ACC112 (cell line): ENCODE measurements at regions not wholly inside any gene's neighbourhood (a gene's known extent, or its start where the extent isn't known, plus 50 kb on each side); places are given as distances from the start of the nearest gene placed in this dataset.
"Not testable (repeated sequence)": the region's sequence is repeated elsewhere in the genome, so short reads cannot be mapped to it uniquely, and the experiment has no call there.

Source experiments
- H2AFZ ChIP-seq: fragments of 200-600 bp; sonication (generic); one replicate; pipeline ENCODE4 v1.6.0; 2017; ENCODE audit warnings: antibody characterized with exemption, low read length; ENCODE audit not compliant: unreplicated experiment
- H3K27ac ChIP-seq: fragments of 200-600 bp; sonication (generic); 2 replicates; pipeline ENCODE4 v1.5.1; 2014; ENCODE audit warnings: low read depth, mild to moderate bottlenecking, antibody characterized with exemption, low read length, moderate library complexity
- H3K27me3 ChIP-seq: fragments of 200-600 bp; sonication (generic); 2 replicates; pipeline ENCODE4 v1.6.1; 2014; ENCODE audit warnings: mild to moderate bottlenecking, antibody characterized with exemption, low read length, moderate library complexity, mixed read lengths; ENCODE audit not compliant: insufficient read depth
- H3K36me3 ChIP-seq: fragments of 200-600 bp; sonication (generic); 2 replicates; pipeline ENCODE4 v1.6.1; 2016; ENCODE audit warnings: mild to moderate bottlenecking, antibody characterized with exemption, low read length, moderate library complexity, mixed read lengths; ENCODE audit not compliant: insufficient read depth
- H3K4me1 ChIP-seq: fragments of 200-600 bp; sonication (generic); one replicate; pipeline ENCODE4 v1.6.1; 2016; ENCODE audit warnings: low read length, mixed read lengths; ENCODE audit not compliant: insufficient read depth, unreplicated experiment, control insufficient read depth
- H3K4me3 ChIP-seq: fragments of 200-600 bp; sonication (generic); 2 replicates; pipeline ENCODE4 v1.5.1; 2014; ENCODE audit warnings: mild to moderate bottlenecking, low read depth, low read length
- H3K79me2 ChIP-seq: fragments of 200-600 bp; sonication (generic); one replicate; pipeline ENCODE4 v1.6.0; 2016; ENCODE audit warnings: low read length; ENCODE audit not compliant: control insufficient read depth, unreplicated experiment, insufficient read depth

DNA sequence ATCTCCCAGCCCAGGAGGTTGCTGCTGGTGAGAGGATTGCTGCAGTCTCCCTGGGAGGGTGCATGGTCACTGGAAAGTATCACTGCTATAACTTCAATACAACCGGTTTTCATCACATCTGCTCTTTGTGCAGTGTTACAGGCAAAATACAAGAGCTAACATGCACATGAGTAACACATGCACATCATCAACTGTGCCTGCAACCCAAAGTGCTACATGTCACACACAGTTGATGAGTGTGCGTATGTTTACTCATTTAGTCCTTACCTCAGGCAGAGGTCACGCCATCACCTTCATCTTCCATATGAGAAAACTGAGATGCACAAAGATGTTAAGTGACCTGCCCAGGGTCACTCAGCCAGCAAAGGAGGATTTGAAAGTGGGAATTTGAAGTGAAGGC lies 277.7 kb downstream of the FAM72C start:
- H3K27ac ChIP-seq = no peak overlapping the region
- H3K79me2 ChIP-seq = no peaks in the 10 kb centered on the region
- no peak overlapping the region for H3K4me3 ChIP-seq
- H2AFZ ChIP-seq = no peak overlapping the region
- peaks cover 45% of the 10 kb centered on the region for H3K27me3 ChIP-seq
- H3K36me3 ChIP-seq = no peaks in the 10 kb centered on the region
- H3K4me1 ChIP-seq = no peaks in the 10 kb centered on the region

DNA sequence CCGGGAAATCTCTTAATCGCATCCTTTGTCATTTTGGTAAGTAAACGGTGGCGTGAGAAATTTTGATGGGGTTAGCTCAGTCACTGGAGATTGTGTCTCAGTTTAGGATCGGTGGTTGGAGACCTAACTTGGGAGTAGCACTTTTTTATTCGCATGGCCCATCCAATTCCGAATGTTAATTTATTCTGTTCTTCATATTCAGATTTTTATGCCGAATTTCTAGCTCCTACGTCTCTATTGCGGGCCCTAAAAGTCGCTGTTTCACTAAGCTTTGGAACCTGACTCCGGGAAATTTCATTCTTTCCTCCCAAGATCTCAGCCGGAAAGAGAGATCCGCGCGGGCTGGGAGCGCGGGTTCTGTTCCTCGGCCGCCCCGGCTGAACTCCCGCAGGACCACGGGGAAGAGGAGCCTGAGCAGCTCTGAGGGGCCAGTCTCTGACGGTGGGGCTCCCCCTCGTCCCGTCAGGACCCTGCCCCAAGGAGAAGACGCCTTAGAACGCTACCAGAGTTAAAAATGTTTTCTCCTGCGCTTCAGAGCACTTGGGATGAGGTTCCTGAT lies 279.7 kb downstream of the FAM72C start:
- no peak overlapping the region for H3K27ac ChIP-seq
- no peaks in the 10 kb centered on the region for H3K4me1 ChIP-seq
- H3K79me2 ChIP-seq = no peaks in the 10 kb centered on the region
- H3K27me3 ChIP-seq = peaks cover 25% of the 10 kb centered on the region
- no peak overlapping the region for H3K4me3 ChIP-seq
- no peak overlapping the region for H2AFZ ChIP-seq
- H3K36me3 ChIP-seq = no peaks in the 10 kb centered on the region

DNA sequence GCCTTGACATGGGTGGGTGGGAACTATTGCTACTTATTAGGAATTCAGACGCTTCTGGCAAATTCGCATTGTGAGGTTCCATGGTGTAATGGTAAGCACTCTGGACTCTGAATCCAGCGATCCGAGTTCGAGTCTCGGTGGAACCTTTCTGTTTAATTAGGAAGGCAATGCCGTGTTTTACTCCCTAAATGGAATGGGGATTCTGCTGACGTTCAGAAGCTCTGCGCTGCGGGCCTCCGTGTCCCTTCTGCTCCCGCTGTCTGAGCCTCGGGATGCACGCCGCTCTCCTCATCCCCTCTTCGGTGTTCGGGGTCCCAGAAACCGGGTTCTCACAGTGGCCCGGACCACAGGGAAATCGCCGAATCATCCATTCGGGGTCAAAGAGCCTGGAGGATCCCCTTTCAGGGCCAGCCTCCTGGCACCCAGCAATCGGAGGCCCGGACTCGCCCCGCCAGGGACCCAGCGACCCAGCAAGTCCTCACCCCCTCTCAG lies 280.3 kb downstream of the FAM72C start:
- no peak overlapping the region for H3K4me3 ChIP-seq
- peaks cover 22% of the 10 kb centered on the region for H3K27me3 ChIP-seq
- no peaks in the 10 kb centered on the region for H3K4me1 ChIP-seq

DNA sequence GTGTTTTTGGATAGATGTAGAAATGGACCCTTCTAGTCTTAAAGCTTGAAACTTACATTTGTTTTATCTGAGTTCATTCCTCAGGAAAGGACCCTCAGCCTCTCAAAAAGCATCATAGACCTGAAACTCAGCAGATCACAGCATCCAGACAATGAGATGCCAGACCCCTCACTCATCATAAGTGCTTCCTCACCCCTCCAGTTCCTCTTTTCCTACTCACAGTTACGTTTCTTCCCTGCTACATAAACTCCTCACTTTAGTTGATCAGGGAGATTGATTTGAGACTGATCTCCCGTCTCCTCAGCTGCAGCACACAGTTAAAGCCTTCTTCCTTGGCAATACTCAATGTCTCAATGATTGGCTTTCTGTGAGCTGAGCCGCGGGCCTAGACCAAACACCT lies 282.0 kb downstream of the FAM72C start:
- Histone ChIP-seq H3K27ac (no peak overlapping the region), H3K4me3 (no peak overlapping the region), H3K79me2 (no peaks in the 10 kb centered on the region), H3K4me1 (no peaks in the 10 kb centered on the region), H3K36me3 (no peaks in the 10 kb centered on the region), H3K27me3 (peaks cover 22% of the 10 kb centered on the region), H2AFZ (no peak overlapping the region)

More for the DNA sequence above, 280.3 kb downstream of the FAM72C start:
- Histone ChIP-seq H2AFZ (no peak overlapping the region), H3K36me3 (no peaks in the 10 kb centered on the region), H3K27ac (no peak overlapping the region), H3K79me2 (no peaks in the 10 kb centered on the region)

DNA sequence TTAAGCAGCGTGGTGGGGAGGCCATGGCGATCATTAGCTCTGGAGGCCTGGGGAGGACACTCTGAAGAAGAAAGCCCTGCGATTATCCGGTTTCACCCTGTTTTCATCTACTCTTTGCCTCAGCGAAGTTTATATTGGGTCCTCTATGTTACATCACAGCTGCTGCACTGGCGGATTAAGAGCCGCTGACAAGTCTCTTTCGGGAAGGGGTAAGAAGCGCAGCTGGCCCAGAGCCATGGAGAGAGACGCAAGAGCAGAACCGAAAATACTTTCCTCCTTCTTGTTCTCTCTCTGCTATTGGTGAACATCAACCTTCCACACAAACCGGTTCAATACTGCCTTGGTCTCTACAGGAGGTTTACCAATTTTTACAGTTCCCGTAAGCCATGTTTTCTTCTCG lies 291.5 kb downstream of the FAM72C start:
- H3K36me3 ChIP-seq = no peaks in the 10 kb centered on the region
- H3K27ac ChIP-seq = no peak overlapping the region
- H3K4me1 ChIP-seq = no peaks in the 10 kb centered on the region
- H3K27me3 ChIP-seq = peaks cover 5% of the 10 kb centered on the region; the same call in 1 of the 2 replicates
- H3K79me2 ChIP-seq = no peaks in the 10 kb centered on the region
- no peak overlapping the region for H3K4me3 ChIP-seq
- no peak overlapping the region for H2AFZ ChIP-seq

DNA sequence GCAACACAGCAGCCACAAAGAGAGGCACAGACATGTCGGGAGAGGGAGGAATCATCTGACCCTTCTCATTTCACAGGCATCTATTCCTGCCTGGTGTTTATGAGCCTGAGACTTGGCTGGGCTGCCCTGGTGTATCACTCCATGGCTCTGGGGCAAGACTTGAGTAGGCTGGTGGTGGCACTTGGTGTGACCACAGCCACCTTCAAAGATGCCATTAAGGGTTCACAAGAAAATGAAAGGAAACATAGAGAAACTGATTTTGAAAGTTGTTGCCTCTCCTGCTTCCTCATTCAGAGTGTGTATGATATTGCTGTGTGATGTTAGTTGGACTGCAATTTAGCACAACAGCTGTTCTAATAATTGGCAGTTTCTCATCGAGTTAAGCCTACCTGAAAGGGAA lies 298.8 kb downstream of the FAM72C start:
- H2AFZ ChIP-seq = no peak overlapping the region
- H3K36me3 ChIP-seq = no peaks in the 10 kb centered on the region
- H3K79me2 ChIP-seq = no peaks in the 10 kb centered on the region
- H3K27ac ChIP-seq = no peak overlapping the region
- no peak overlapping the region for H3K4me3 ChIP-seq
- peaks cover 22% of the 10 kb centered on the region; the same call in 1 of the 2 replicates for H3K27me3 ChIP-seq
- no peaks in the 10 kb centered on the region for H3K4me1 ChIP-seq

DNA sequence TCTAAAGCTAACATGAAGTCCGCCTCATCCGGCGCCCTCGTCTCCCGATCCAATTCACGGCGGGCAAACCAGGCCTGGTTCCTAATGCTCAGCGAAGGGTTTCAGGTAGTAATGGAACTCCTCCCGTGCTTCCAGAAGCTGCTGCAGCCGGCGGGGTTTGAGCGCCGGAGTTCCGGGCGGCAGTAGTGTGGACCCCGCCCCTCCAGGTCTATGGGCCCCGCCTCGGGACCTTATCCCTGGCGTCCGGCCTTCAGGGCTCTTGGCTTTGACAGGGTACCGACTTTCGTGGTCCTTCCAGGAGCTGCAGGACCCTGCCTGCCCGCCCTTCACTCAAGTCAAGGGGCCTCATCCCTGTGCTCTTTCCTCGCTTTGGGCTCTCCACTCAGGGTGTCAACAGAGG lies 304.1 kb downstream of the FAM72C start:
- H3K27me3 ChIP-seq = peaks cover 20% of the 10 kb centered on the region
- H3K4me3 ChIP-seq = no peak overlapping the region
- no peak overlapping the region for H3K27ac ChIP-seq
- no peaks in the 10 kb centered on the region for H3K79me2 ChIP-seq
- no peaks in the 10 kb centered on the region for H3K36me3 ChIP-seq
- no peaks in the 10 kb centered on the region for H3K4me1 ChIP-seq
- H2AFZ ChIP-seq = no peak overlapping the region

DNA sequence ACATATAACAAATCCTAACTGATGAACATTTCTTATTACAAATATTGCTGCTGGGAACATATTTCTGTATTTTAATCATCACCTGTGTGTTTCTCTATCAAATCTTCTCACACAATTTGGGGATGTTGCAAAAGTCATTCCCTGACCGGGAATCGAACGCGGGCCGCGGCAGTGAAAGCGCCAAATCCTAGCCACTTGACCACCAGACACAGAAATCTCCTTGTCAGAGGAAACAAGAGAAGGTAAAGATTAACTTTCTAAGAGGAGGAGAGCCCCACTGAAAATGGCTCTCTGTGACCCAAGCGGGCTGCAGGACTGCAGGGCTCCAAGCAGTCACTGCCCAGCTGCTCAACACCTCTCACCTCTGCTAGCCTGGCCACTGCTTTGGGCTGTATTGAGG lies 304.9 kb downstream of the FAM72C start:
- Histone ChIP-seq H3K4me3 (no peak overlapping the region), H3K27ac (no peak overlapping the region), H3K4me1 (no peaks in the 10 kb centered on the region), H2AFZ (no peak overlapping the region), H3K27me3 (peaks cover 26% of the 10 kb centered on the region), H3K36me3 (no peaks in the 10 kb centered on the region), H3K79me2 (no peaks in the 10 kb centered on the region)

DNA sequence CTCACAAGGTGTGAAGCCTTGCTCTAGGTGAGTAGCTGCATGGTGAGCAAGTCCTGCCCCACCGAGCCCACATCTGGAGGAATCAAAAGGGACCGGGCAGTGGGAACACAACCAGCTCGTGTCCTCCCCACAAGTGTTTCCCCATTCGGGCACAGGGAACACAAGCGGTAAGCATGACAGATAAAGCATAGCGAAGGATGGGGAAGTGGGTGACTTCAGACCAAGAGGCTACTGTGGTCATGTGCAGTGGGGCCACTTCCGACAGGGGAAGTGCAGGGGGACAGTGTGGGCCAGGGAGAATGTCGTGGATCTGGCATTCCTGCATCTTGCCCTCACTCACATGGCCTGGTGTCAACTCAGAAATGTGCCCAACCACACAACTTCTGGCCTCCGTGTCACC lies 306.2 kb downstream of the FAM72C start:
- peaks cover 38% of the 10 kb centered on the region for H3K27me3 ChIP-seq
- H2AFZ ChIP-seq = no peak overlapping the region
- no peaks in the 10 kb centered on the region for H3K4me1 ChIP-seq
- no peak overlapping the region for H3K4me3 ChIP-seq
- no peak overlapping the region for H3K27ac ChIP-seq
- H3K36me3 ChIP-seq = no peaks in the 10 kb centered on the region
- H3K79me2 ChIP-seq = no peaks in the 10 kb centered on the region

DNA sequence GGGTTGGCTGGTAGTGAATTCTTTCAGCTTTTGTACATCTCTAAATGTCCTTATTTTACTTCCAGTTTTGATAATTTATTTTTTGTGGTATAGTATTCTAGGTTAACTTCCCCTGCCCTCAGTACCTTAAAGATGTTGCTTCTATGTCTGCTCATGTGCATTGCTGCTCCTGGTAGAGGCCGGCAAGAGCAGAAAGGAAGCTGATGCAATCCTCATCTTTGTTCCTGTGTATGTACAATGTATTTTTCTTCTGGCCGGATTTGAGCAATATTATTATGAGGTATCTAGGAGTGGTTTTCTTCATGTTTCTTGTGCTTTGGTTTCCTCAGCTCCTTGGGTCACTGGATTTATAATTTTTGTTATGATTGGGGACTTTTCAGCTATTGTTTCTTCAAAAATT lies 308.7 kb downstream of the FAM72C start:
- not testable (repeated sequence) for H3K79me2 ChIP-seq, H3K4me1 ChIP-seq, H3K36me3 ChIP-seq, H3K4me3 ChIP-seq, H2AFZ ChIP-seq, H3K27ac ChIP-seq
- H3K27me3 ChIP-seq = peaks cover 45% of the 10 kb centered on the region

DNA sequence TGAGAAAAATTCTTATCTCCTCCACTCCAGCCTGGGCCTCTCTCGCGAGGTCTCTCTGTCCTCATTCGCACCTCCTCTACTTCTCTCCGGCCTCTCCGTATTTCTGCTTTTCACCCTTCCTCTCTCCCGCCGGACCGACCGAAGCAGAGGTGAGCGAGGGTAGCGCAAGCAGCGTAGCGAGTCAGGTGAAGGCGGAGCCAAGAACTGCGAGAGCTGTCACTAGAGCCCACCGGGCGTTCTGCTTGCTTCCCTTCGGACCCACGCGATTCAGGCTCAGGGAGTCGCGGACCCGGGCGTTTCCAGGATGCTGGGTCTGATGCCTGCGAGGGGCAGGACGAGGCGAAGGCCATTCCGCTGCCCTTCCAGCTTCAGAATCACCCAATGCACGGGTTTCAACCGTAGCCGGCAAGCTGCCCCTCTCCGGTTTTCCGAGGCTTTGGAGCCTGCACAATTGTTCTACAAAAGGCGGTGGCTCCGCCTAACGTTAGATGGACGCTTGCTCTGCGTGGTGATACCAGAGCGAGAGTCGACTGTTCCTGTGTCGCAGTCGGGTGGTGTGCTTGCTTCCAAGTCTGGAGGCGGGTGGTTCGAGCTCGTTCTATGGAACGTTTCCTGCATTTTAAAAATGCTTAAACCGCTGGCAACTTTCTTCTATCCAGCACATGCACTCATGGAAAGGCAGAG lies 310.2 kb downstream of the FAM72C start:
- H3K4me1 ChIP-seq = no peaks in the 10 kb centered on the region

More for the DNA sequence above, 310.2 kb downstream of the FAM72C start:
- no peak overlapping the region for H3K4me3 ChIP-seq
- H2AFZ ChIP-seq = no peak overlapping the region
- H3K27me3 ChIP-seq = peaks cover 35% of the 10 kb centered on the region
- no peaks in the 10 kb centered on the region for H3K79me2 ChIP-seq
- no peak overlapping the region for H3K27ac ChIP-seq
- no peaks in the 10 kb centered on the region for H3K36me3 ChIP-seq
